NB4 (cell line): ENCODE measurements at regions not wholly inside any gene's neighbourhood (a gene's known extent, or its start where the extent isn't known, plus 50 kb on each side); places are given as distances from the start of the nearest gene placed in this dataset.

ENCODE experiments used
- MYC ChIP-seq: IDR thresholded peaks from 2 replicates; pipeline ENCODE4 v1.6.1; 2011; ENCODE audit warnings: low read depth, low read length
- POLR2A ChIP-seq: IDR thresholded peaks from 2 replicates; pipeline ENCODE4 v1.6.1; 2011; ENCODE audit warnings: mild to moderate bottlenecking; ENCODE audit not compliant: insufficient read length; ENCODE audit errors: extremely low read depth
- TF ChIP-seq, protein P1 (sequence below): IDR thresholded peaks from one replicate; pipeline ENCODE4 v1.5.1; 2012; ENCODE audit warnings: low read depth, low read length
- TF ChIP-seq, protein P2 (sequence below): IDR thresholded peaks from 2 replicates; pipeline ENCODE4 v1.6.1; 2011; ENCODE audit warnings: low read depth, low read length

DNA sequence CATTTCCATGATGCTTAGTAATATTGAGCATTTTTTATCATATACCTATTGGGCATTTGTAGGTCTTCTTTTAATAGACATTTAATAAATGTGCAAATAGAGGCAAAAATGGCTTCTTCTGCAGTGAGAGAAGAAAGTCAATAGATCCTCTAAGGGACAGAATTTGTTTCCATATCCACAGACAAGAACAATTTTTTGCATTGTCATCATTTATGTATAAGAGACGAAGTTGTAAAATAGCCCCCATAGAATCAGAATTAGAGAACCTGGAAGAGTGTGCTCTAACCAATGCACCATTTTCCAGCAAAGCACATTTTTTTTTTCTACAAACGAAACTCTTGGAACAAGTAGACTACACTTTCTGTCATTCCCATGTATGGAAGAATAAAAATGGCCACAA is 365.1 kb upstream of the PDE3A start:
- TF ChIP-seq POLR2A (no peak), MYC (no peak)
- TF ChIP-seq, protein P1, sequence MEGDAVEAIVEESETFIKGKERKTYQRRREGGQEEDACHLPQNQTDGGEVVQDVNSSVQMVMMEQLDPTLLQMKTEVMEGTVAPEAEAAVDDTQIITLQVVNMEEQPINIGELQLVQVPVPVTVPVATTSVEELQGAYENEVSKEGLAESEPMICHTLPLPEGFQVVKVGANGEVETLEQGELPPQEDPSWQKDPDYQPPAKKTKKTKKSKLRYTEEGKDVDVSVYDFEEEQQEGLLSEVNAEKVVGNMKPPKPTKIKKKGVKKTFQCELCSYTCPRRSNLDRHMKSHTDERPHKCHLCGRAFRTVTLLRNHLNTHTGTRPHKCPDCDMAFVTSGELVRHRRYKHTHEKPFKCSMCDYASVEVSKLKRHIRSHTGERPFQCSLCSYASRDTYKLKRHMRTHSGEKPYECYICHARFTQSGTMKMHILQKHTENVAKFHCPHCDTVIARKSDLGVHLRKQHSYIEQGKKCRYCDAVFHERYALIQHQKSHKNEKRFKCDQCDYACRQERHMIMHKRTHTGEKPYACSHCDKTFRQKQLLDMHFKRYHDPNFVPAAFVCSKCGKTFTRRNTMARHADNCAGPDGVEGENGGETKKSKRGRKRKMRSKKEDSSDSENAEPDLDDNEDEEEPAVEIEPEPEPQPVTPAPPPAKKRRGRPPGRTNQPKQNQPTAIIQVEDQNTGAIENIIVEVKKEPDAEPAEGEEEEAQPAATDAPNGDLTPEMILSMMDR, result no peak
- TF ChIP-seq, protein P2, sequence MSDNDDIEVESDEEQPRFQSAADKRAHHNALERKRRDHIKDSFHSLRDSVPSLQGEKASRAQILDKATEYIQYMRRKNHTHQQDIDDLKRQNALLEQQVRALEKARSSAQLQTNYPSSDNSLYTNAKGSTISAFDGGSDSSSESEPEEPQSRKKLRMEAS, result no peak
